H1 (cell line): ENCODE measurements at regions not wholly inside any gene's neighbourhood (a gene's known extent, or its start where the extent isn't known, plus 50 kb on each side); places are given as distances from the start of the nearest gene placed in this dataset.

Experiments used
- BRCA1 ChIP-seq: IDR thresholded peaks from 2 replicates; pipeline ENCODE4 v1.6.1; 2012; ENCODE audit warnings: low read depth, low read length, improper control_type of control experiment
- CHD1 ChIP-seq: IDR thresholded peaks from 2 replicates; pipeline ENCODE4 v1.6.1; 2012; ENCODE audit warnings: low read depth, low read length, improper control_type of control experiment
- CHD2 ChIP-seq: IDR thresholded peaks from 2 replicates; pipeline ENCODE4 v1.6.1; 2012; ENCODE audit warnings: low read length, improper control_type of control experiment
- MAX ChIP-seq: IDR thresholded peaks from 2 replicates; pipeline ENCODE4 v1.6.1; 2012; ENCODE audit warnings: inconsistent platforms
- RBBP5 ChIP-seq: IDR thresholded peaks from 2 replicates; pipeline ENCODE4 v1.7.1; 2012; ENCODE audit warnings: low read depth, mild to moderate bottlenecking, inconsistent platforms, low read length, moderate library complexity, borderline replicate concordance
- USF2 ChIP-seq: IDR thresholded peaks from 2 replicates; pipeline ENCODE4 v1.6.1; 2011; ENCODE audit warnings: low read length, improper control_type of control experiment

- no peak for TF ChIP-seq USF2
- no peak for TF ChIP-seq RBBP5
- no peak for TF ChIP-seq CHD1
- no peak for TF ChIP-seq CHD2
- no peak for TF ChIP-seq MAX
- TF ChIP-seq BRCA1, result no peak
Measured at GRCh38 chr12:89959179-89959578, 250.5 kb upstream of the ATP2B1 start (continued).
